ENCODE measurements at regions not wholly inside any gene's neighbourhood (a gene's known extent, or its start where the extent isn't known, plus 50 kb on each side); places are given as distances from the start of the nearest gene placed in this dataset.

- H3K27ac ChIP-seq = no peak overlapping the region
- TF ChIP-seq CTCF (conservative IDR thresholded peaks at IDR 0.05) = no peak
These were observed 533.0 kb downstream of the BCOR start for GRCh38 chrX:39564751-39565150.

- H3K27ac ChIP-seq = no peak overlapping the region
- no peak for TF ChIP-seq CTCF (conservative IDR thresholded peaks at IDR 0.05)
These were observed 523.6 kb downstream of the BCOR start for GRCh38 chrX:39574178-39574577.

- no peak for TF ChIP-seq CTCF (conservative IDR thresholded peaks at IDR 0.05)
These were observed 521.5 kb downstream of the BCOR start for GRCh38 chrX:39576041-39576872.

GRCh38 chrX:39577206-39577984 is 520.4 kb downstream of the BCOR start:
- no peak overlapping the region for H3K27ac ChIP-seq
- no peak for TF ChIP-seq CTCF (conservative IDR thresholded peaks at IDR 0.05)

More at GRCh38 chrX:39576041-39576872, 521.5 kb downstream of the BCOR start:
- H3K27ac ChIP-seq = no peak overlapping the region

- TF ChIP-seq CTCF (conservative IDR thresholded peaks at IDR 0.05) = no peak
These were observed 519.5 kb downstream of the BCOR start for GRCh38 chrX:39577985-39578869.

GRCh38 chrX:39580043-39580442 is 517.7 kb downstream of the BCOR start:
- TF ChIP-seq CTCF (conservative IDR thresholded peaks at IDR 0.05) = no peak
- H3K27ac ChIP-seq = no peak overlapping the region

More at GRCh38 chrX:39577985-39578869, 519.5 kb downstream of the BCOR start:
- H3K27ac ChIP-seq = no peak overlapping the region

Data from VCaP (cell line).